ENCODE measurements at regions not wholly inside any gene's neighbourhood (a gene's known extent, or its start where the extent isn't known, plus 50 kb on each side); places are given as distances from the start of the nearest gene placed in this dataset.

- TF ChIP-seq CTCF (IDR thresholded peaks at IDR 0.05) (no peak), POLR2A (IDR thresholded peaks at IDR 0.05) (no peak)
These were observed 446.7 kb downstream of the IRX1 start for GRCh38 chr5:4042311-4042710.

All from esophagus squamous epithelium (tissue), 4 donors.